SHP77 (cell line): ENCODE measurements at regions not wholly inside any gene's neighbourhood (a gene's known extent, or its start where the extent isn't known, plus 50 kb on each side); places are given as distances from the start of the nearest gene placed in this dataset.

Experiments used
- DNase-seq, 2 experiments: peaks; one replicate each; lab custom pipeline; 2025; lab: John Stamatoyannopoulos, UW

DNA sequence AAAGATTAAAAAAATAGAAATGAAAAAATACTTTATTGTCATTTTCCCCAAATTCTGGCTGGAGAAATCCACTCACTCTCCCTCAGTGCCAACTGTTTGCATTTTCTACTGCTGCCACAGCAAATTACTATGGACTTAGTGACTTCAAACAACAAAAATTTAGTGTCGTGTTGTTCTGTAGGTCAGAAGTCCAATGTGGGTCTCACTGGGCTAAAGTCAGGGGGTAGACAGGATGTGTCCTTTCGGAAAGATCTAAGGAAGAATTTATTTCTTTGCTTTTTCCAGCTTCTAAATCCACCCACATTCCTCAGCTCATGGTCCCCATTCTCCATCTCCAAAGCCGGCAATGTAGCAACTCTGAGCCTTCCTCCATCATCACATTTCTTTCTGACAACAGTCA, 453.3 kb downstream of the KIF16B start:
- no peak for DNase-seq

DNA sequence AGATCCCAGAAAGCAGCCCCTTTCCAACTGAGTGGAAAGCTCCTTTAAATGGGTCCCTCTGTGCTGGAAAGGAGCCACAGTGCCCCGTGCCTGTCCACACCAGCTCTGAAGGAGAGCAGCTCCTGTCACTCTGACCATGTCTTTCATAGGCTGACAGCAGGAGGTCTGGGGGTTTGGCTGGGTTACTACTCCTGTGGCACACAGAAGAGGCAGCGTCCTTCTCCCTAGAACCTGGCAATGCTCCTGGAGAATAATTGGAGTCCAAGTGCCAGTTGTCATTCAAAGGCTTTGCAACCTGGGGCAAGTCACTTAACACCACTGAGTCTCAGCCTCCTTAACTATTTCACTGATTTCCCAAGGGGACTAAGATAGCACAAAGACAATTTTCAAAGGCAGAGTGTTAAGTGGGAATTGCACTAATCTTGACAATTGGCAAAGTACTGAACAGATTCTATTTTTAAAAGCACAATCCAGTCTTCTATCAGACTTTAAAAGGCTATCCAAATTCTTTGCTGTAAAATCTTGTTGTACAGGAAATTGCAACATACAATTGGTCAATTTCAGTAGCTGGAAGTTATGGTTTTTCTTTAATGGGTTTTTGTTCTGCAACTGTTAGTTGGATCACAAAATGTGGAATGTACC, 457.2 kb downstream of the KIF16B start:
- DNase-seq = no peak

GRCh38 chr20:16113736-16114135, 459.5 kb downstream of the KIF16B start:
- DNase-seq = no peak

DNA sequence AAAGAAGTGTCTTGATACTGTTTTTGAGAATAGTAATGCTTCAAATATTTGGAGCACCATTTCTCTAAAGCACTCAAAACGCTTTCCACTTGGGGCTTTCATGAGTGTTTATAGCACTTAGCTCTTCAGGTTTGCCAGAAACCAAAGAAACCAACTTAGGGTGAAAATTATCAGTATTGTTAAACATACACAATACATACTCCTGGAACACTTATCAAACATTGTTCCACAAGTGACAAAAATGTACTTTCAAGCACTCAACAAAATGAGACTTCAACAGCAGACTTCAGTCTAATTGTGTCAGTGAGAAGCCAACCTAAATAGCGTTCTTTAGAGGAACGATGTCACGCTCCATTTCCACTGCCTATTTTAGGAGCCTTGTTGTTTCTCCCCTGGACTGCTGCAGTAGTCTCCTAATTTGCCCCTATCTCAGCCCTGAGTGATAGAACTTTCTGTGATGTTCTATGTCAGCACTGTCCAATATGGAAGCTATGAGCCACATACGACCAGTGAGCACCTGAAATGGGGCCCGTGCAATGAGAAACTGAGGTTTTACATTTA, 461.3 kb downstream of the KIF16B start:
- DNase-seq = no peak

GRCh38 chr20:16111172-16111832, 461.9 kb downstream of the KIF16B start:
- no peak for DNase-seq

- no peak for DNase-seq
Observed at GRCh38 chr20:16107172-16107870, 465.9 kb downstream of the KIF16B start.

- DNase-seq = no peak
Observed at GRCh38 chr20:16106191-16106849, 466.9 kb downstream of the KIF16B start.

DNA sequence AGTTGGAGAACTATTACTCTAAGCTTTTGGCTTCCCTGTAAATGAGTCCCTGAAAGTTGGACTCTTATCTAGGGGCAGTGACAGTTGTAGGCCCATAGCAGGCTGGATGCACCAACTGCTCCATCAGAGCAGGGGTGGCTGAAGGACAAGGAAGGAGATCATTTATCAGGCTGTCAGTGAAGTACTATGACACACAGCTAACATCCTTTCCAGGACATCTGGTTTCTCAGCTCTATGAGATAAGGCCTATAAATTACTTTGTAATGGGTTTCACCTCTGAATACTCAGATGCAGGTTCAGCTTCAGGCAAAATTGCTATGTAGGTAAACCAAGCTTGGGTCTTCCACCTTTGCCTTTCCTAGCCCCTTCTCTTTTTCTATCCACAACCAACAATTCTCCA, 468.5 kb downstream of the KIF16B start:
- no peak for DNase-seq
